ENCODE measurements at regions not wholly inside any gene's neighbourhood (a gene's known extent, or its start where the extent isn't known, plus 50 kb on each side); places are given as distances from the start of the nearest gene placed in this dataset.

DNA sequence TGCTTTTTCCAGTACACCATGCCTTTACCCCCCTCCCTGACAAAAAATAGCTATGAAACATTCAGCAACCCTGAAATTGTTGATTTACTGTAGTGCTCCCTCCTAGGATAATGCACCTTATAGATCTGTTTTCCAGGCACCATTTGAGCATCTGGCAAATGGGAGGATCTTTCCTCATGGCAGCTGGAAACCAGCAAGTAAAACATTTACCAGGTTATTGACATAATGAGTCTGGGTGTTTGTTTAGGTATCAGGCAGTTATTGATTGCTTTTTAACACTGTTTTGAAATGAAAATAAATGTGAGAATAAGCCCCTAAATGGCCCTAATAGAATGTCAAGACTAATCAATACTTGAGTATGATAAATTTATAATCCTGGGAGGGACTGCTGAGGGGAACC lies 57.3 kb upstream of the KLF4 start:
- no peak for DNase-seq (ENCODE audit: low spot score)
- Histone ChIP-seq H3K4me3 (no peak overlapping the region), H3K27ac (no peak overlapping the region)
- no peak for TF ChIP-seq CTCF (IDR thresholded peaks at IDR 0.05)

GRCh38 chr9:107545036-107545435 lies 55.5 kb upstream of the KLF4 start:
- H3K27ac ChIP-seq = no peak overlapping the region
- no peak for TF ChIP-seq CTCF (IDR thresholded peaks at IDR 0.05)
- no peak overlapping the region for H3K4me3 ChIP-seq
- DNase-seq (ENCODE audit: low spot score) = no peak

DNA sequence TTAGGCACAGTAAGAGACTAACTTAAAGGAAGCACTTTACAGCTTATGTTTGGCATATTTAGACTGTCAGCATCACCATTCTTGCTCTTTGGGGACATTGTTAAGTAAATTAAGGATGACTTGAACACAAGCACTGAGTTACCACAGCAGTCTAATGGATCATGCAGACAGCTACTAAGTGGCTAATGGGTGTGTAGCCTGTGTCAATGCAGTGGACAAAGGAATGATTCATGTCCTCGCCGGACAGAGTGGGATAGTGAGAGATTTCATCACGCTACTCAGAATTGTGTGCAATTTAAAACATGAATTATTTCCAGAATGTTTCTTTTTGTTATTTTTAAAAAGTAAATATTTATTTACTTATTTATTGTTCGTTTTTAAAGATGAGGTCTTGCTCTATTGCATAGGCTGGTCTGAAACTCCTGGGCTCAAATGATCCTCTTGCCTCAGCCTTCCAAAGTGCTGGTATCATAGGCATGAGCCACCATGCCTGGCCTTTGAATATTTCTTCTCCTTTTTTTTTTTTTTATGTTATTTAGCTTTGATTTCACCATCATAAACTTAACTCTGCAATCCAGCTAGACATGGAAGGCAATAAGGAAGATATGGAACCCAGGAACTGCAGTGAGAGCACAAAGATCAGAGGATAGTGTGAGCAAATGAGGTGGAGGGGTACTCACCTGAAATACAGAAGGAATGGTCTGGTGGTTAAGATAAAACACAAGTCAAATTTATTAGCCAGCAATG lies 53.0 kb upstream of the KLF4 start:
- DNase-seq (ENCODE audit: low spot score) = no peak

DNA sequence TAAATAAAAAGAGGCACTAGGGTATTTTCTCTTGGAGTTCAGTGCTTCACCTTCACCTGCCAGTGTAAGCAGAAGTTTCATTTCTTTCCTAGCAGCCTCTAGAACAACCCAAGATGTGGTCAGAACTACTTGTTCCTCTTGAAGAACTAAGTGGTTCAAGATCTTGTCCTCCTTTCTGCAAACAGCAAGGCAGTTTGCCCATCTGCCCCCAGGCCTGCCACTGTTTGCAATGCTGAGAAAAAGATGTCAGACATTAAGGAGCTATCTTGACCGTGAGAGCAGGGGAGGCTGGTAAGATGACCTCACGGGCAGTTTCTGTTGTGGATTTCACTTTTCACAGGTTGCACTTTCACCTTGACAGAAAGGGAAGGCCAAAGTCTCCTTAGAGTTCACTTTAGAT lies 52.0 kb upstream of the KLF4 start:
- Histone ChIP-seq H3K27ac (no peak overlapping the region), H3K4me3 (no peak overlapping the region)
- no peak for TF ChIP-seq CTCF (IDR thresholded peaks at IDR 0.05)
- DNase-seq (ENCODE audit: low spot score) = no peak

More for the DNA sequence above, 53.0 kb upstream of the KLF4 start:
- no peak overlapping the region for H3K27ac ChIP-seq
- H3K4me3 ChIP-seq = no peak overlapping the region
- TF ChIP-seq CTCF (IDR thresholded peaks at IDR 0.05) = no peak

- DNase-seq (ENCODE audit: low spot score) = no peak
- no peak overlapping the region for H3K27ac ChIP-seq
- no peak overlapping the region for H3K4me3 ChIP-seq
- TF ChIP-seq CTCF (IDR thresholded peaks at IDR 0.05) = no peak
Observed at GRCh38 chr9:107540164-107540561, 50.6 kb upstream of the KLF4 start.

- DNase-seq (ENCODE audit: low spot score) = no peak
- no peak overlapping the region for H3K27ac ChIP-seq
- no peak overlapping the region for H3K4me3 ChIP-seq
- no peak for TF ChIP-seq CTCF (IDR thresholded peaks at IDR 0.05)
Observed at GRCh38 chr9:107539427-107540163, 50.0 kb upstream of the KLF4 start.
